ENCODE measurements at regions not wholly inside any gene's neighbourhood (a gene's known extent, or its start where the extent isn't known, plus 50 kb on each side); places are given as distances from the start of the nearest gene placed in this dataset.
"Not testable (repeated sequence)": the region's sequence is repeated elsewhere in the genome, so short reads cannot be mapped to it uniquely, and the experiment has no call there.

GRCh38 chr4:86452422-86452891, 92.6 kb upstream of the MAPK10 start:
- Histone ChIP-seq H3K9me3 (no peaks in the 10 kb centered on the region), H3K36me3 (no peaks in the 10 kb centered on the region), H3K4me3 (peak overlapping the region; percentile 48 to 61), H3K4me1 (peaks cover 43% of the 10 kb centered on the region), H3K27me3 (no peaks in the 10 kb centered on the region), H3K27ac (peak overlapping the region; percentile 90)
- intact Hi-C loops (cut with DNase I), result no loop called here
- no peak for TF ChIP-seq POLR2A (IDR thresholded peaks at IDR 0.05)
- no peak for TF ChIP-seq POLR2AphosphoS5 (IDR thresholded peaks at IDR 0.05; ENCODE audit: insufficient read depth in 1 of 2, low read depth in 1 of 2)
- TF ChIP-seq CTCF (IDR thresholded peaks at IDR 0.05), result no peak
- no peak for DNase-seq (ENCODE audit: extremely low spot score in 2 of 2)

DNA sequence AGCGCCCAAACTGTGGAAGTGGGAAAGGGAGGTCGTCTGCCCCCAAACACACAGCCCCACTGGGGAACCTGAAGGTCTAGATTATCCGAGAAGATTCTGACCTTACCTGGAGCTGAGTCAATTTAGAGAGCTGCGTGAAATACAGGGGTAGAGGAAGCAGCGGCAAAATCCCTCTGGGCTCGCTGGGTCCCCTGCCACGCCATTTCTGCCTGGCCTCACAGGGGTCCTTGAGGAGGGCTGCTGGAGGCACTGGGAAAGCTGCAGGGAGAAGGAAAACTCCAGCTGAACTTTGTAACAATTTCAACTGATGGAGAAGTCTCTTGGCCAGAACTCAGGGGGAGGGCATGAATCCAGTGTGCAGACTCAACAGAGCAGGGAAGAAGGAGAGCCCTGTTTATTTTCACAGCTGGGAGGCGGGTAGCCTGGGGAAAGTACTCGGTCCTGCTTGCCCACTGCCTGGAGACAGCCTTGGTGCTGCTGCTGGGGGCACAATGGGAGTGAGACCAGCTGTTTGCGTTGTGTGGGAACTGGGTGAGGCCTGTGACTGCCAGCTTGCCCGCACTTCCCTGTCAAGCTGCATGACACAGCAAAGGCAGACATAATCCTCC, 93.2 kb upstream of the MAPK10 start:
- Histone ChIP-seq H3K27ac (peak overlapping the region; percentile 90), H3K4me3 (peak overlapping the region; percentile 48 to 61), H3K4me1 (peaks cover 43% of the 10 kb centered on the region), H3K9me3 (no peaks in the 10 kb centered on the region), H3K36me3 (no peaks in the 10 kb centered on the region), H3K27me3 (no peaks in the 10 kb centered on the region)
- DNase-seq (ENCODE audit: extremely low spot score in 2 of 2), result no peak
- TF ChIP-seq POLR2AphosphoS5 (IDR thresholded peaks at IDR 0.05; ENCODE audit: insufficient read depth in 1 of 2, low read depth in 1 of 2) (peak in 1 of 2 donors; percentile 62), CTCF (IDR thresholded peaks at IDR 0.05) (no peak), POLR2A (IDR thresholded peaks at IDR 0.05) (no peak)
- intact Hi-C loops (cut with DNase I), result no loop called here

DNA sequence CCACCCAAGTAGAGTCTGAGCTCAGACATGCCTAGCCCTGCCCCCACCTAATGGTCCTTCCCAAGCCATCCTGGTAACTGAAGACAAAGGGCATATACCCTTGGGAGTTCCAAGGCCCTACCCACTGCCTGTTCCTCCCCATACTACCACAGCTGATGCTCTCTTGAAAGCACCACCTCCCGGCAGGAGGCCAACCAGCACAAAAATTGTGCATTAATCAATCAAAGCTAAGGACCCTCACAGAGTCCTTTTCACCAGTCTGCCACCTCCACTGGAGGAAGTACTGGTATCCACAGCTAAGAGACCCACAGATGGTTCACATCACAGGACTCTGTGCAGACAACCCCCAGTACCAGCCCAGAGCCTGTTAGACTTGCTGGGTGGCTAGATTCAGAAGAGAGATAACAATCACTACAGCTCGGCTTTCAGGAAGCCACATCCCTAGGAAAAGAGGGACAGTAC, 93.8 kb upstream of the MAPK10 start:
- H3K27me3 ChIP-seq; H3K9me3 ChIP-seq; DNase-seq (ENCODE audit: extremely low spot score in 2 of 2); H3K4me3 ChIP-seq; intact Hi-C loops (cut with DNase I); H3K36me3 ChIP-seq: not testable (repeated sequence)
- peaks cover 42% of the 10 kb centered on the region for H3K4me1 ChIP-seq
- H3K27ac ChIP-seq, result peak overlapping the region; percentile 90

DNA sequence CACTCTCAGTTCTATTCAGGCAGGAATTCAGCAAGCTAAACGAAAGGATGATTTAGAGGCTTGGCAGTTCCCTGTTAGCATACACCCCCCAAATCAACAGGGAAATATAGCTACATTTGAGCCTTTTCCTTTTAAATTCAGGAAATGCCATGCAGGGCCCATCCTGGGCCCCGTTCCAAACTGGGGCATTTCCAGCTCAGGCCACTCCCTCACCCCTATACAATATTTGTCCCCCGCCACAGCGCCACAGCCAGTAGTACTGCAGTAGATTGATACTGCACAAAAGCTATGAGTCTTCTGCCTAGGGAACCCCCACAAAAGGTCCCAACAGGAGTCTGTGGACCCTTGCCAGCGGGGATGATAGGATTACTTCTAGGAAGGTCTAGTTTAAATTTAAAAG, 102.0 kb upstream of the MAPK10 start:
- H3K27ac ChIP-seq, result no peak overlapping the region
- no peak overlapping the region for H3K4me3 ChIP-seq
- H3K36me3 ChIP-seq, result no peaks in the 10 kb centered on the region
- intact Hi-C loops (cut with DNase I), result no loop called here
- DNase-seq (ENCODE audit: extremely low spot score in 2 of 2), result no peak
- TF ChIP-seq POLR2A (IDR thresholded peaks at IDR 0.05), result no peak
- TF ChIP-seq CTCF (IDR thresholded peaks at IDR 0.05), result no peak
- TF ChIP-seq POLR2AphosphoS5 (IDR thresholded peaks at IDR 0.05; ENCODE audit: insufficient read depth in 1 of 2, low read depth in 1 of 2), result no peak
- no peaks in the 10 kb centered on the region for H3K9me3 ChIP-seq
- no peaks in the 10 kb centered on the region for H3K4me1 ChIP-seq
- H3K27me3 ChIP-seq, result no peaks in the 10 kb centered on the region

DNA sequence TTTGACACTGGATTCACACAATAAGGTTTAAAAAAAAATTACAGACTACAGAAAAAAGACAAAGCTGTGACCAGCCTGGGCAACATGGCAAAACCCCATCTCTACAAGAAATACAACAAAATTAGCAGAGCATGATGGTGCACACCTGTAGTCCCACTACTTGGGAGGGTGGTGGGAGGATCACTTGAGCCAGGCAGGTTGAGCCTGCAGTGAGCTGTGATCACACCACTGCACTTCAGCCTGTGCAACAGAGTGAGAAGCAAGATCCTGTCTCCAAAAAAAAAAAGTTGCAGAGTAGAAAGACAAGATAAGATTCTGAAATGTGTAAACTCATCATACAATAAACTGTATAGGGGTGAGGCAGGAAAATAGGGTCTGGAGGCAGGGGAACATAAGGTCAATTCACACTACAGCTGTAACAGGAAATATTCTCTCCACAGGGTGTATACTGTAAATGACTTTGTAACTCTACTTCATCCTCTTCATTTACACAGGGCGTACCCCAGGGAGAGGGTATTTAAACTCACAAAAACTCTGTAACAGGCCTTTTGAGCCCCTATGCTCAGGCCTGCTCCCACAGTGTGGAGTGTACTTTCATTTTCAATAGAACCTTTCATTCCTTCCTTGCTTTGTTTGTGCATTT, 112.6 kb upstream of the MAPK10 start:
- Histone ChIP-seq H3K36me3 (no peaks in the 10 kb centered on the region), H3K27me3 (no peaks in the 10 kb centered on the region), H3K27ac (peak overlapping the region; percentile 16), H3K4me3 (no peak overlapping the region), H3K9me3 (no peaks in the 10 kb centered on the region), H3K4me1 (no peaks in the 10 kb centered on the region)
- TF ChIP-seq CTCF (IDR thresholded peaks at IDR 0.05) (no peak), POLR2AphosphoS5 (IDR thresholded peaks at IDR 0.05; ENCODE audit: insufficient read depth in 1 of 2, low read depth in 1 of 2) (no peak), POLR2A (IDR thresholded peaks at IDR 0.05) (no peak)
- intact Hi-C loops (cut with DNase I), result loop anchor here (5.0 kb wide), 1 partner anchor 1680 kb away; no protein-coding TSS in a partner anchor
- DNase-seq (ENCODE audit: extremely low spot score in 2 of 2), result no peak

GRCh38 chr4:86478151-86478550, 116.0 kb upstream of the PTPN13 start:
- DNase-seq (ENCODE audit: extremely low spot score in 2 of 2); H3K27ac ChIP-seq; H3K36me3 ChIP-seq; H3K4me1 ChIP-seq; H3K27me3 ChIP-seq; intact Hi-C loops (cut with DNase I); H3K9me3 ChIP-seq; H3K4me3 ChIP-seq: not testable (repeated sequence)

All from vagina (tissue), 2 donors.